GM18858 (cell line): ENCODE measurements at regions not wholly inside any gene's neighbourhood (a gene's known extent, or its start where the extent isn't known, plus 50 kb on each side); places are given as distances from the start of the nearest gene placed in this dataset.
"Not testable (repeated sequence)": the region's sequence is repeated elsewhere in the genome, so short reads cannot be mapped to it uniquely, and the experiment has no call there.

ENCODE experiments used
- ATAC-seq: cut with Tn5 transposase; IDR thresholded peaks from one replicate; pipeline ENCODE4 v1.9.1; 2021; ENCODE audit not compliant: unreplicated experiment

DNA sequence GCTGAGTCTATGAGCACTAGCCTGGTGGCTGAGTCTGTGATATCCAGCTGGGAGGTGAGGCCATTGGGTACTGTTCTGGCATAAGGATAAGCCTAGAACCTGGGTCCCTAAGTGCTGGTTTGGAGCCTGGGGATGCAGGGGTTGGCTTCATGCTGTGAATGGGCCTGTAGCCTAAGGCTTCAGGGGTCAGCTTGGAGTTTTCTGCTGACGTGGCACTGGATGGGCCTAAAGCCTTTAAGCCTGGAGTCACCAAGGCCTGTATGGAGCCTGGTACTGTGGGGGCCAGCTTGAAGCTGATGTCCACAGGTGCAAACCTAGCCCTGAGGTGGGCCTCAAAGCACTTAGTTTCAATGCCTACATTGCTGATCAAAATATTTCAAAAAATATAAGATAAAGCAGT is 979.6 kb upstream of the POU3F4 start:
- no peak for ATAC-seq

DNA sequence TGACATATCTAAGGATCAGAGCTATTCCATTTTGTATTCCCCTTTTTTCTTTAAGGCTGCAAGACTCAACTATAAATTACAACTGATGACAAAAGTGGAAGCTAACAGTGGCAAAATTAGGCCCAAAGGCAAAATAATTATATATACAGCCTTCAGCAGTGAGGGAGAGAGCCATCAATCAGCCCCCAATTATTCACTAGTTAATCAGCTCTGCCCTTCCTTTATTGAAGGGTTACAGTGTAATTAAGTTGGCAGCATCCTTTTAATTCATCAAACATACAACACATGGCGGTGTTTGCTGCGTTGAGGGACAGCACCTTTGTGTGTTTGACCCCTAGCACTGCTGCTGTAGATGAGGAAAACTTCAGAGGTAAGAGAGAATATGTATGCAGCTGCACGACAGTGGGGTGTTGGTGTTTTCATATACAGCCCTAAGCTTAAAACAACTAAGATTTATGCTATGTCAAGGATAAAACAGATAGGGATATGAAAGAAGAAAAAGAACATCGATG is 973.9 kb upstream of the POU3F4 start:
- no peak for ATAC-seq

DNA sequence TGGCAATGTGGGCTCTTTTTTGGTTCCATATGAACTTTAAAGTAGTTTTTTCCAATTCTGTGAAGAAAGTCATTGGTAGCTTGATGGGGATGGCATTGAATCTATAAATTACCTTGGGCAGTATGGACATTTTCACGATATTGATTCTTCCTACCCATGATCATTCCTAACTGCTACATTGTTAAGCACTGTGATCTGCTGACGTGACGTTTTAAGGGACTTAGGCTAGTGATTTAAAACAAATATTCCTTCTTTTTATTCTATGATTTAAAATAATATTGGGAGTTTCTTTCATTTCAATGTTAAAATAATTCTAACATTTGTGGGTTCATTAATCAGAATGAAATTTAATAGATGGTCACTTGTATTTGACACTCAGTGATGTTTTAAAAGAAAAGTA is 970.9 kb upstream of the POU3F4 start:
- ATAC-seq = not testable (repeated sequence)

- no peak for ATAC-seq
These were observed 966.3 kb upstream of the POU3F4 start for GRCh38 chrX:82541822-82542221.

- not testable (repeated sequence) for ATAC-seq
These were observed 955.9 kb upstream of the POU3F4 start for GRCh38 chrX:82552201-82552600.

DNA sequence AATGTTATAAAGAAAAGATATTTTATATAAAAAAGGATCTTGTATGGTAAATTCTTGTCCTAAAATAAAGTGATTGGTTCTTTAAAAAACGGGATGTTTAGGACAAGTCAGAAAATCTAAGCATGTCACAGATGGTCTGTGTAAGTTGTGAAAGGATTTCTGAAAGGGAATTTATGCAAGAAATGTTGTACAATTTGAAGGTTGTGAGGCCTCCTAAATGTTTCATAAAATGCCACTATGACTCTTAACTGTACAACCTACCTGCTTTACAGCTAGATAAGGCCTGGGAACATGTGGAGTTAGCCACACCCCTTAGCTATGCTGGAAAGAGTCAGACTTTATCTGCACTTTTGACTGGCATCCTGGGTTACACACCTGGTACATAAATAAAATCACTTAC is 951.5 kb upstream of the POU3F4 start:
- ATAC-seq = no peak

- ATAC-seq = no peak
These were observed 922.2 kb upstream of the POU3F4 start for GRCh38 chrX:82585868-82586267.

- ATAC-seq = no peak
These were observed 918.7 kb upstream of the POU3F4 start for GRCh38 chrX:82589410-82589809.

- no peak for ATAC-seq
These were observed 916.7 kb upstream of the POU3F4 start for GRCh38 chrX:82591421-82591820.

- no peak for ATAC-seq
These were observed 881.1 kb upstream of the POU3F4 start for GRCh38 chrX:82626978-82627377.

DNA sequence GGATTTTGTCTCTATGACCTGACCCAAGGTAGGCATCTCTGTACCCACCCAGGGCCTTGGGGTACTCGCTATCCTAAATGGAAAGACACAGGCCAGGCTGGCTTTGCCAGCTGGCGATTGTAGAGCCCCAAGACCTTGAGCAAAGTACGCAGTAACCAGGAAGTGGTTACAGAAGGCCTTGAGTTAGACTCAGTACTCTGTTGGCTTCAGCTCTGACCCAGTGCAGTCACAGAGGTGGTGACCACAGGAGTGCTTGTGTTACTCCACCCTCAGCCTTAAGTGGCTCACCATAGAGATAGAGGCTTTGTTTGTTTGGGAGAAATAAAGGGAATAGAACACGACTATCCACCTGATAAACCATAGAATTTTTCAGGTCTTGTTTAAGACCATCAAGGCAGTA is 880.5 kb upstream of the POU3F4 start:
- ATAC-seq = no peak

DNA sequence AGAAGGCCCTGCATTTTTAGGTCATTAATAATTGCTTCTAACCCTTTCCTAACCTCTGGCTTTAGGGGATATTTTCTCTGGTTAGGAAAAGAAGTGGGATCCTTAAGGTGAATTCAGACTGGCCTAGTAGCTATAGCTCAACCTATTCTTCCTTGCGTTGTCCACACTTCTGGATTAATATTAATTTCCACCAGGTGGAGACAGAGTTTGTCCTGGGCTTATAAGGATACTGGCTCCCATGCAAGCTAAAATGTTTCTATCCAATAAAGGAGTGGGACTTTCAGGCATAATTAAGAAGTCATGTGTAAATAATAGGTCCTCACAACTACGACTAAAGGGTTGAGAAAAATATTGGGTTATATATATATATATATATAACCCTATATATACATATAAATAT is 860.0 kb upstream of the POU3F4 start:
- ATAC-seq = no peak

GRCh38 chrX:82649645-82650044 is 858.4 kb upstream of the POU3F4 start:
- ATAC-seq = no peak

GRCh38 chrX:82658492-82658891 is 849.6 kb upstream of the POU3F4 start:
- ATAC-seq = no peak

- no peak for ATAC-seq
These were observed 841.7 kb upstream of the POU3F4 start for GRCh38 chrX:82666355-82666754.

DNA sequence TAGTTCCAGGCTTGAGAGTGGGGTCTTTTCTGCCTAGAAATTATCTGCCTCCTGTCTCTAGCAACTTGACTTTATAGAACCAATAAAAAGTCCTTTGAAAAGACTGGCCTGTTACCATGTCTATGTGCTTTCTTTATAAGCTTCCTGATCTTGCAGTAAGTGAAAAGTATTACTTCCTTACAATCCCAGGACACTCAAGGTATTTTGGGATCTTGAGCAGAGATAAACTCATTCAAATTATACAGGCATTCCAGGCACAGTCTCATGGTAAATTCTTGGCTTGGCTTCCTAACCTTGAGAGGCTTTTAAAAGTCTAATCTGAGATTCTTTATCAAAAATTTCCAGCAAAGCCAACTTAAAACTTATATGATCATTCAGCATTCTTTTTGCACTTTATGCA is 833.0 kb upstream of the POU3F4 start:
- no peak for ATAC-seq

- ATAC-seq = no peak
These were observed 831.7 kb upstream of the POU3F4 start for GRCh38 chrX:82676386-82676785.

- ATAC-seq = no peak
These were observed 830.8 kb upstream of the POU3F4 start for GRCh38 chrX:82677286-82677685.

DNA sequence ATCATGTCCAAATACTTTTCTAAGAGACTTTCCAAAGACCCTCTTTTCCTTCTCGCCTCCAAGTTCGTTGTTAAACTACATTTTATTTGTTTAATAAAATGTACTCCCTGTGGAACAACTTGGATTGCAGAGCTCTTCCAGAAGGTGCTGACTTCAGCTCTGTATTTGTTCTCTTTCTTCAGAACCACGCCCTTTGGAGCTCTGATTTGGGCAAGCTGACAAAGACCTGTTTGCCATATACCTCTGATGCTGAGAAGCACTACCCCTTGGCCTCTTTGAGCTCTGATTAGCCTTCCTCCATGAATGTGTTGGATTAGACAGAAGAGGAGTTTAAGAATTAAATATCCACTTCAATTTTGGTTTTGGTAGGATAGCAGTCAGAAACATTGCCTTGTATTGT is 815.1 kb upstream of the POU3F4 start:
- no peak for ATAC-seq

DNA sequence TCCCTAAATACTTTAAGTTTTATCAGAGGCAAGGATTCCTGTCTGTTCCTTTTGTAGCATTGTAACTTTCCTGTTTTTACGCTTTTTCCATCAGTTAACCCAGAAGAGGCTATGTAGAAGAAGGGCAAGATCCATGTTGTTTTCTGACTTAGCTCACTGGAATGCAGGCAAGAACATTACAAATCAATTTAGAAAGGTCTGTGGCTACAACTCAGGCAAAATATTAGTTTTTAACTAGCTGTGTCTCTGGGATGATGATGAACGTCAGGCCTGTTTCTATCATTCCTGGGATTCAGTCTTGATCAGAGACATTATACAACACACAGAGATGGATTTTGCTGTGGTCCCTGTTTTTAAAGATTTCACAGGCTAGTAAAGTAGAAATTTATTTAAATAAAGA is 813.0 kb upstream of the POU3F4 start:
- ATAC-seq = no peak

- ATAC-seq = no peak
These were observed 804.5 kb upstream of the POU3F4 start for GRCh38 chrX:82703551-82703950.

DNA sequence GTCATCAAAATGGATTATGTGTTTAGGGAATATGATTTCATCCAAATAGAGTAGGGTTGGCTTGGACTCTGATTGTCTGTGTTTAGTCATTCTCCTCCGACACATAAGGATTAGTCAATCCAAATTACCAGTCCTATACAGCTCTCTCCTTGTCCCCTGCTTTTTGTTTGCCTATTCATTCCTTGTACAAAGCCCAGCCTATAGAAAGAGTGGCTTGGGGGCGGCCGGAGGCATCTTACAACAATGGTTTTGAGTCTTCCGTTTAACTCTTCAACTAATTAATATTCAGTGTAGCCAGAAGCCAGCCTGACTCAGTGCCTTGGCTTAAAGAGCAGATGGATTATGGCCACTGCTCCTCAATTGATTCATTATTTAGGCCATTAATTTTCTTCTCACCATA is 796.6 kb upstream of the POU3F4 start:
- ATAC-seq = no peak

DNA sequence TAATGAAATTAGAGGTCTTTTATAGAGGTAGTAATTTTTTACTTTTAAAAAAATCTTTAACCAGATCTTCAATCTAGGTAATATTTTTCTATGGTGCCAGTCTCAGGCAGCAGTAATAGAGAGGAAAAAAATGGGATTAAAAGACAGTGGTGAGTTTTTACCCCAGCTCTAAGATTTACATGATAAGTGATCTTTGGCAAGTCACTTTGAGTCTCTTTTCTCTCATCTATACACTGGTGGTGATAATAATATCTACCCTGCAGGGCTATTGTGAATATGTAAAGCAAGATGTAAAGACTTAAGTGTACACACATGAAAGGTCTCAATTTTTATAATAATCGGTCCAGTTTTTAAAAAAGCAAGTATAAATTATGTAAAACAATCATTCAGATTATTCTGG is 786.2 kb upstream of the POU3F4 start:
- no peak for ATAC-seq

GRCh38 chrX:82723806-82724205 is 784.3 kb upstream of the POU3F4 start:
- no peak for ATAC-seq
